ENCODE measurements at regions not wholly inside any gene's neighbourhood (a gene's known extent, or its start where the extent isn't known, plus 50 kb on each side); places are given as distances from the start of the nearest gene placed in this dataset.

DNA sequence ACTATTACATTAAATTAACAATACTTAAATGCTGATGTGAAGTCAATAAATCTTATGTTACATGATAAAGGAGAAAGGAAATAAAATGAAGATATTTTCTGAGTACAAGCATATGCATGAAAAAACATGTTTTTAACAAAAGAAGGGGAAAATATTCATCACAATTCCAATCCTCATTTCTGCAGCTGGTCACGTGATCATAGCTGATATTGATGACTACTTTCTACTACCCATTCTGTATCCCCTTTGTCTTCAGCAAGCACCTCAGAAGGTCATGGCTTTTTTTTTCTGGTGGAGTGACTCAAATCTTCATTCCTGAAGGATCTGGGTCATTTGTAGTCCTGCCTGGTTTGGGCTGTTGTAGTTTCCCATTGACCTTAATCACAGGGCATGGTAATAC is 90.9 kb downstream of the CDO1 start (continued):
- TF ChIP-seq, protein P1, sequence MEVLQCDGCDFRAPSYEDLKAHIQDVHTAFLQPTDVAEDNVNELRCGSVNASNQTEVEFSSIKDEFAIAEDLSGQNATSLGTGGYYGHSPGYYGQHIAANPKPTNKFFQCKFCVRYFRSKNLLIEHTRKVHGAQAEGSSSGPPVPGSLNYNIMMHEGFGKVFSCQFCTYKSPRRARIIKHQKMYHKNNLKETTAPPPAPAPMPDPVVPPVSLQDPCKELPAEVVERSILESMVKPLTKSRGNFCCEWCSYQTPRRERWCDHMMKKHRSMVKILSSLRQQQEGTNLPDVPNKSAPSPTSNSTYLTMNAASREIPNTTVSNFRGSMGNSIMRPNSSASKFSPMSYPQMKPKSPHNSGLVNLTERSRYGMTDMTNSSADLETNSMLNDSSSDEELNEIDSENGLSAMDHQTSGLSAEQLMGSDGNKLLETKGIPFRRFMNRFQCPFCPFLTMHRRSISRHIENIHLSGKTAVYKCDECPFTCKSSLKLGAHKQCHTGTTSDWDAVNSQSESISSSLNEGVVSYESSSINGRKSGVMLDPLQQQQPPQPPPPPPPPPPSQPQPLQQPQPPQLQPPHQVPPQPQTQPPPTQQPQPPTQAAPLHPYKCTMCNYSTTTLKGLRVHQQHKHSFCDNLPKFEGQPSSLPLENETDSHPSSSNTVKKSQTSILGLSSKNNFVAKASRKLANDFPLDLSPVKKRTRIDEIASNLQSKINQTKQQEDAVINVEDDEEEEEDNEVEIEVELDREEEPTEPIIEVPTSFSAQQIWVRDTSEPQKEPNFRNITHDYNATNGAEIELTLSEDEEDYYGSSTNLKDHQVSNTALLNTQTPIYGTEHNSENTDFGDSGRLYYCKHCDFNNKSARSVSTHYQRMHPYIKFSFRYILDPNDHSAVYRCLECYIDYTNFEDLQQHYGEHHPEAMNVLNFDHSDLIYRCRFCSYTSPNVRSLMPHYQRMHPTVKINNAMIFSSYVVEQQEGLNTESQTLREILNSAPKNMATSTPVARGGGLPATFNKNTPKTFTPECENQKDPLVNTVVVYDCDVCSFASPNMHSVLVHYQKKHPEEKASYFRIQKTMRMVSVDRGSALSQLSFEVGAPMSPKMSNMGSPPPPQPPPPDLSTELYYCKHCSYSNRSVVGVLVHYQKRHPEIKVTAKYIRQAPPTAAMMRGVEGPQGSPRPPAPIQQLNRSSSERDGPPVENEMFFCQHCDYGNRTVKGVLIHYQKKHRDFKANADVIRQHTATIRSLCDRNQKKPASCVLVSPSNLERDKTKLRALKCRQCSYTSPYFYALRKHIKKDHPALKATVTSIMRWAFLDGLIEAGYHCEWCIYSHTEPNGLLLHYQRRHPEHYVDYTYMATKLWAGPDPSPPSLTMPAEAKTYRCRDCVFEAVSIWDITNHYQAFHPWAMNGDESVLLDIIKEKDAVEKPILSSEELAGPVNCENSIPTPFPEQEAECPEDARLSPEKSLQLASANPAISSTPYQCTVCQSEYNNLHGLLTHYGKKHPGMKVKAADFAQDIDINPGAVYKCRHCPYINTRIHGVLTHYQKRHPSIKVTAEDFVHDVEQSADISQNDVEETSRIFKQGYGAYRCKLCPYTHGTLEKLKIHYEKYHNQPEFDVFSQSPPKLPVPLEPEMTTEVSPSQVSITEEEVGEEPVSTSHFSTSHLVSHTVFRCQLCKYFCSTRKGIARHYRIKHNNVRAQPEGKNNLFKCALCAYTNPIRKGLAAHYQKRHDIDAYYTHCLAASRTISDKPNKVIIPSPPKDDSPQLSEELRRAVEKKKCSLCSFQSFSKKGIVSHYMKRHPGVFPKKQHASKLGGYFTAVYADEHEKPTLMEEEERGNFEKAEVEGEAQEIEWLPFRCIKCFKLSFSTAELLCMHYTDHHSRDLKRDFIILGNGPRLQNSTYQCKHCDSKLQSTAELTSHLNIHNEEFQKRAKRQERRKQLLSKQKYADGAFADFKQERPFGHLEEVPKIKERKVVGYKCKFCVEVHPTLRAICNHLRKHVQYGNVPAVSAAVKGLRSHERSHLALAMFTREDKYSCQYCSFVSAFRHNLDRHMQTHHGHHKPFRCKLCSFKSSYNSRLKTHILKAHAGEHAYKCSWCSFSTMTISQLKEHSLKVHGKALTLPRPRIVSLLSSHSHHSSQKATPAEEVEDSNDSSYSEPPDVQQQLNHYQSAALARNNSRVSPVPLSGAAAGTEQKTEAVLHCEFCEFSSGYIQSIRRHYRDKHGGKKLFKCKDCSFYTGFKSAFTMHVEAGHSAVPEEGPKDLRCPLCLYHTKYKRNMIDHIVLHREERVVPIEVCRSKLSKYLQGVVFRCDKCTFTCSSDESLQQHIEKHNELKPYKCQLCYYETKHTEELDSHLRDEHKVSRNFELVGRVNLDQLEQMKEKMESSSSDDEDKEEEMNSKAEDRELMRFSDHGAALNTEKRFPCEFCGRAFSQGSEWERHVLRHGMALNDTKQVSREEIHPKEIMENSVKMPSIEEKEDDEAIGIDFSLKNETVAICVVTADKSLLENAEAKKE (CRISPR knock-in tag; IDR thresholded peaks at IDR 0.05) = no peak
- TF ChIP-seq EZH2phosphoT487 (IDR thresholded peaks at IDR 0.05; ENCODE audit: unreplicated experiment) (no peak), EZH2 (IDR thresholded peaks at IDR 0.05; ENCODE audit: low read depth, unreplicated experiment) (no peak)
- TF ChIP-seq, protein P2, sequence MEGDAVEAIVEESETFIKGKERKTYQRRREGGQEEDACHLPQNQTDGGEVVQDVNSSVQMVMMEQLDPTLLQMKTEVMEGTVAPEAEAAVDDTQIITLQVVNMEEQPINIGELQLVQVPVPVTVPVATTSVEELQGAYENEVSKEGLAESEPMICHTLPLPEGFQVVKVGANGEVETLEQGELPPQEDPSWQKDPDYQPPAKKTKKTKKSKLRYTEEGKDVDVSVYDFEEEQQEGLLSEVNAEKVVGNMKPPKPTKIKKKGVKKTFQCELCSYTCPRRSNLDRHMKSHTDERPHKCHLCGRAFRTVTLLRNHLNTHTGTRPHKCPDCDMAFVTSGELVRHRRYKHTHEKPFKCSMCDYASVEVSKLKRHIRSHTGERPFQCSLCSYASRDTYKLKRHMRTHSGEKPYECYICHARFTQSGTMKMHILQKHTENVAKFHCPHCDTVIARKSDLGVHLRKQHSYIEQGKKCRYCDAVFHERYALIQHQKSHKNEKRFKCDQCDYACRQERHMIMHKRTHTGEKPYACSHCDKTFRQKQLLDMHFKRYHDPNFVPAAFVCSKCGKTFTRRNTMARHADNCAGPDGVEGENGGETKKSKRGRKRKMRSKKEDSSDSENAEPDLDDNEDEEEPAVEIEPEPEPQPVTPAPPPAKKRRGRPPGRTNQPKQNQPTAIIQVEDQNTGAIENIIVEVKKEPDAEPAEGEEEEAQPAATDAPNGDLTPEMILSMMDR (conservative IDR thresholded peaks at IDR 0.05; ENCODE audit: low read depth in 2 of 2) = no peak

DNA sequence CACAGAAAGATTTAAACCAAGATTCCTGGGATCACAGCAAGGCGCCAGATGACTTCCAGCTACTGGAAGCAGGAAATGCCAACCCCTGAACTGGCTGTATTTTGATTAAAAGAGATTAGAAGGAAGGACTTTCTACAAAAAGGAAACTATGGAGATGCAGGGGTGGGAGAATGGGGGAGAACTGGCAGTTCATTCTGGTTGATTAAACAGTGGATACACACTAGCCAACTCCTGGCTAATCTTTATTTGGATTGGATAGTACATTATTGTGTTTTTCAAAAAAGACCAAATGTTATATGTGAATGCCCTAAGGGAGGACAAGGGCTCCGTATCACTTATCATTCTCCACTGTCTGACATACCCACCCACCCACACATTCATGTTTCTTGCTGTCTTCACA is 93.2 kb downstream of the CDO1 start:
- ATAC-seq (no peak), DNase-seq (ENCODE audit: low spot score) (no peak)
- no peaks in the 10 kb centered on the region for H3K79me2 ChIP-seq (replicated peaks; ENCODE audit: insufficient read depth)
- H3K27me3 ChIP-seq (ENCODE audit: insufficient read depth) = no peaks in the 10 kb centered on the region
- no peaks in the 10 kb centered on the region for H4K20me1 ChIP-seq (replicated peaks; ENCODE audit: insufficient read depth)
- Mint-ChIP-seq H3K4me1 (peaks cover 11% of the 10 kb centered on the region), H3K27ac (no peak overlapping the region), H3K27me3 (ENCODE audit: insufficient read depth, low read depth, poor library complexity) (no peaks in the 10 kb centered on the region), H3K4me3 (no peak overlapping the region), H3K36me3 (ENCODE audit: low read depth) (peaks cover 9% of the 10 kb centered on the region; the same call in 1 of the 3 replicates), H3K9me3 (peaks cover 11% of the 10 kb centered on the region; the same call in 2 of the 3 replicates)
- H3K4me3 ChIP-seq = no peak overlapping the region
- TF ChIP-seq, protein P3, sequence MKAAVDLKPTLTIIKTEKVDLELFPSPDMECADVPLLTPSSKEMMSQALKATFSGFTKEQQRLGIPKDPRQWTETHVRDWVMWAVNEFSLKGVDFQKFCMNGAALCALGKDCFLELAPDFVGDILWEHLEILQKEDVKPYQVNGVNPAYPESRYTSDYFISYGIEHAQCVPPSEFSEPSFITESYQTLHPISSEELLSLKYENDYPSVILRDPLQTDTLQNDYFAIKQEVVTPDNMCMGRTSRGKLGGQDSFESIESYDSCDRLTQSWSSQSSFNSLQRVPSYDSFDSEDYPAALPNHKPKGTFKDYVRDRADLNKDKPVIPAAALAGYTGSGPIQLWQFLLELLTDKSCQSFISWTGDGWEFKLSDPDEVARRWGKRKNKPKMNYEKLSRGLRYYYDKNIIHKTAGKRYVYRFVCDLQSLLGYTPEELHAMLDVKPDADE (IDR thresholded peaks at IDR 0.05) = no peak
- TF ChIP-seq EZH2 (IDR thresholded peaks at IDR 0.05; ENCODE audit: low read depth, unreplicated experiment) = no peak
- no peak for TF ChIP-seq POLR2AphosphoS5 (IDR thresholded peaks at IDR 0.05; ENCODE audit: low read depth)
- H3K9me2 ChIP-seq (ENCODE audit: insufficient read depth) = peaks cover 17% of the 10 kb centered on the region; the same call in 1 of the 2 replicates
- H3F3A ChIP-seq (replicated peaks; ENCODE audit: low read depth) = no peaks in the 10 kb centered on the region
- H3K4me2 ChIP-seq = no peak overlapping the region
- no peaks in the 10 kb centered on the region for H3K36me3 ChIP-seq (ENCODE audit: insufficient read depth)
- no peak overlapping the region for H3K27ac ChIP-seq (ENCODE audit: low read depth)
- peak overlapping the region; percentile 28; the same call in 1 of the 2 replicates for H2AFZ ChIP-seq
- H3K4me1 ChIP-seq (ENCODE audit: insufficient read depth) = peaks cover 5% of the 10 kb centered on the region; the same call in 1 of the 2 replicates
